Thyroid gland (tissue), 4 donors: ENCODE measurements at regions not wholly inside any gene's neighbourhood (a gene's known extent, or its start where the extent isn't known, plus 50 kb on each side); places are given as distances from the start of the nearest gene placed in this dataset.

Source experiments
- POLR2A ChIP-seq, 2 donors: fragments of 450-650 bp; IDR thresholded peaks; one replicate each; pipeline ENCODE4 v1.6.1; 2017; ENCODE audit warnings: antibody characterized with exemption in 2 of 2, mild to moderate bottlenecking in 2 of 2, moderate library complexity in 1 of 2
- TF ChIP-seq, protein P1 (sequence below), 6 experiments: fragments of 200-600 bp in 3 of 6; fragments of 450-650 bp in 3 of 6; sonication (generic) in 3 of 6; IDR thresholded peaks; one replicate each; pipeline ENCODE4 v1.5.1; 2016 to 2019; ENCODE audit warnings: antibody characterized with exemption in 6 of 6, mild to moderate bottlenecking in 2 of 6, inconsistent platforms in 1 of 6, moderate library complexity in 1 of 6

DNA sequence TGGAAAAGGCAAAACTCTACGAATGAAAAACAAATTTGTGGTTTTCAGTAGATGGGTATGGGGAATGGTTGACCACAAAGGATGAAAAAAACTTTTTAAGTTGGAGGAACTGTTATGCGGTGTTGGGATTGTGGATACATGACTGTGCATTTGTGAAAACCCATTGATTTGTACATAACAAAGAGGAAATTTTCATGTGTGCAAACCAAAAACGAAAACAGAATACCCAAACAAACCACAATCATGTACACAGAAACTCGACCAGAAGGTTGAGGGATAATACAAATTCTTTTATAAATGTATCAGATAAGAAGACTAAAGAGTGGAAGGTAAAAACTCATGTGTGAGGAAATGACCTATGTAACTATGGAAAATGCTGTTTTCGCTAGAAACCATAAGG lies 1012.4 kb downstream of the CDH18 start:
- TF ChIP-seq POLR2A (IDR thresholded peaks at IDR 0.05): no peak
- TF ChIP-seq, protein P1, sequence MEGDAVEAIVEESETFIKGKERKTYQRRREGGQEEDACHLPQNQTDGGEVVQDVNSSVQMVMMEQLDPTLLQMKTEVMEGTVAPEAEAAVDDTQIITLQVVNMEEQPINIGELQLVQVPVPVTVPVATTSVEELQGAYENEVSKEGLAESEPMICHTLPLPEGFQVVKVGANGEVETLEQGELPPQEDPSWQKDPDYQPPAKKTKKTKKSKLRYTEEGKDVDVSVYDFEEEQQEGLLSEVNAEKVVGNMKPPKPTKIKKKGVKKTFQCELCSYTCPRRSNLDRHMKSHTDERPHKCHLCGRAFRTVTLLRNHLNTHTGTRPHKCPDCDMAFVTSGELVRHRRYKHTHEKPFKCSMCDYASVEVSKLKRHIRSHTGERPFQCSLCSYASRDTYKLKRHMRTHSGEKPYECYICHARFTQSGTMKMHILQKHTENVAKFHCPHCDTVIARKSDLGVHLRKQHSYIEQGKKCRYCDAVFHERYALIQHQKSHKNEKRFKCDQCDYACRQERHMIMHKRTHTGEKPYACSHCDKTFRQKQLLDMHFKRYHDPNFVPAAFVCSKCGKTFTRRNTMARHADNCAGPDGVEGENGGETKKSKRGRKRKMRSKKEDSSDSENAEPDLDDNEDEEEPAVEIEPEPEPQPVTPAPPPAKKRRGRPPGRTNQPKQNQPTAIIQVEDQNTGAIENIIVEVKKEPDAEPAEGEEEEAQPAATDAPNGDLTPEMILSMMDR (IDR thresholded peaks at IDR 0.05): no peak
